NCI-H82 (cell line): ENCODE measurements at regions not wholly inside any gene's neighbourhood (a gene's known extent, or its start where the extent isn't known, plus 50 kb on each side); places are given as distances from the start of the nearest gene placed in this dataset.
A peak's percentile ranks its signal among the peaks of the same experiment; 100 is the strongest.

Source experiments
- DNase-seq: peaks from one replicate; lab custom pipeline; 2025; lab: John Stamatoyannopoulos, UW

DNA sequence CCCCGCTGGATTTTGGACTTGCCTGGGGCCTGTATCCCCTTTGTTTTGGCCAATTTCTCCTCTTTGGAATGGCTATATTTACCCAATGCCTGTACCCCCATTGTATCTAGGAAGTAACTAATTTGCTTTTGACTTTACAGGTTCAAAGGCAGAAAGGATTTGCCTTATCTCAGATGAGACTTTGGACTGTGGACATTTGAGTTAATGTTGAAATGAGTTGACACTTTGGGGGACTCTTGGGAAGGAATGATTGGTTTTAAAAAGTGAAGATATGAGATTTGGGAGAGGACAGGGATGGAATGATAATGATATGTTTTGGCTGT, 1220.3 kb upstream of the CITED2 start:
- DNase-seq: no peak

DNA sequence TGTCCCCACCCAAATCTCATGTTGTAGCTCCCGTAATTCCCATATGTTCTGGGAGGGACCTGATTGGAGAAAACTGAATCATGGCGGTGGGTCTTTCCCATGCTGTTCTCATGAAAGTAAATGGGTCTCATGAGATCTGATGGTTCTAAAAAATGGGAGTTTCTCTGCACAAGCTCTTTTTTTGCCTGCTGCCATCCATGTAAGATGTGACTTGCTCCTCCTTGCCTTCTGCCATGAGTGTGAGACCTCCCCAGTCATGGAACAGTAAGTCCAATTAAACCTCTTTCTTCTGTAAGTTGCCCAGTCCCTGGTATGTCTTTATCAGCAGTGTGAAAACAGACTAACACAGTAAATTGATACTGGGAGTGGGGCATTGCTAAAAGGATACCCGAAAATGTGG, 1218.4 kb upstream of the CITED2 start:
- DNase-seq: no peak

DNA sequence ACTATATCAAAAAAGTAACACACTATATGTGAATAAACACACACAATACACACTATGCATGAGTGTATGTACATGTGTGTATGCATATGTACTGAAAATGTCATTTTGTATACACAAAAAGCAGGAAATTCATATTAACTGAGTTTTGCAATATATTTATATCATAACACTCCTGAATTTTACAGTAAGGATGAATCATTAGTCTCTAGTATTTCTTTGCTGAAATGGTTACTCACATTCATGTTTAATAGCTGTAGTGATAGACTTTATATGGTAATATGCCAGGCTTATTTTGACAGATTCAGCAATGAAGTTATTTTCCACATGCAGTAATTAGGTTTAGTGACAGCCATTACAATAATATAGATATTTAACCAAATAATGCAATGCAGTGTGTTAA, 1216.2 kb upstream of the CITED2 start:
- DNase-seq: no peak

DNA sequence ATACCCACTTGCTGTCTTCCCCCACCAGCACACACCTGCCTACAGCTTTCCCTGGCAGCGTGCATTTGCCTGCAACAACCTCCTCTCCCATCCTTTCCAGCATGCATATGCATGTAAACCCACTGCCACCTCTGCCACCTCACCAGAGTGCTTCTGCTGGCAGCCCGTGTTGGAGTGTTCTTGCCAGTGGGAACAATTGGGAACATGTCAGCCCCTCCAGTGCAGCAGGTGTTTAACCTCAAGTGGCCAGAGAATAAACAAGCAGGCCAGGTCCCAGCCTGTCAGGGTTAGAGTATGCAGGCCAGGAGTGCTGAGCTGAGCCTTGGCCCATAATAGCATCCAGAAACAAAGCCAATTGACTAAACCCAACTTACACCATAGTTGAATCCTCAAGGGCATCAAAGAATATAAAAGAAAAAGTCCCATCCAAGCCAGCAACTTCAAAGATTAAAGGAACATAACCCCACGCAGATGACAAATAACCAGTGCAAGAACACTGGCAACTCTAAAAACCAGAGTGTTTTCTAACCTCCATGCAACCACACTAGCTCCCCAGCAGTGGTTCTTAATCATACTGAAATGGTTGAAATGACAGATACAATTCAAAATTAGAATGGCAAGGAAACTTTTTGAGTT, 1212.1 kb upstream of the CITED2 start:
- DNase-seq: no peak

DNA sequence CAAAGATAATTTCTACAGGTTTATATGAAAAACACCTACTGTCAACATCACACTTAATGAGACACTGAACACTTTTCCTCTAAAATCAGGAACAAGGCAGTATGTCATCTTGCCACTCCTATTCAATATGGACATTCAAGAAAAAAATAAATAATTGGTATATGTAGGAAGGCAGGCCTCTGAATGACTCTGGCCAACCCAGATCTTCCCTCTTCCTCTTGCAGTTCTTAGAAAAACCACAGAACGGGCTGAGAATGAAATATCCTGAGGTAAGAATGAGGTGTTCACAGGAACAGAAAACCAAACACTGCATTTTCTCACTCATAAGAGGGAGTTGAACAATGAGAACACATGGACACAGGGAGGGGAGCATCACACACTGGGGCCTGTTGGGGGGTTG, 1207.2 kb upstream of the CITED2 start:
- no peak for DNase-seq

DNA sequence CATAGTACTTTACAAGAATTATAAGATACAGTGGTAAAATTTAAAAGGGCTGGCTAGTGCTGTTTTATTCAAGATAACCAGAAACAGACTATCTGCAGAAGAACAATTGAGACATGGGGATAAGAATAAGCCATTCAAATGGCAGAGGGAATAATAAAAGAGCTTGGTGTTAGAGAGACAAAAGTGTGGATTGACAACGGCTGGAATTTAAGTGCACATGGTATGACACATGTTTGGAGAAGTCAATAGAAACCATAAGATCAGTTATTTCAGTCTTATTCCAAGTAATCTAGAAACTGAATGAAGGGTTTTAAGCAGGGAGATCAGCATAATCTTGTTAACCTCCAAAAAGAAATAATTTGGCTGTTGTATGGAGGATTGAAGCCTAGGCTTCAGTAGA, 1205.5 kb upstream of the CITED2 start:
- DNase-seq: peak; percentile 15

DNA sequence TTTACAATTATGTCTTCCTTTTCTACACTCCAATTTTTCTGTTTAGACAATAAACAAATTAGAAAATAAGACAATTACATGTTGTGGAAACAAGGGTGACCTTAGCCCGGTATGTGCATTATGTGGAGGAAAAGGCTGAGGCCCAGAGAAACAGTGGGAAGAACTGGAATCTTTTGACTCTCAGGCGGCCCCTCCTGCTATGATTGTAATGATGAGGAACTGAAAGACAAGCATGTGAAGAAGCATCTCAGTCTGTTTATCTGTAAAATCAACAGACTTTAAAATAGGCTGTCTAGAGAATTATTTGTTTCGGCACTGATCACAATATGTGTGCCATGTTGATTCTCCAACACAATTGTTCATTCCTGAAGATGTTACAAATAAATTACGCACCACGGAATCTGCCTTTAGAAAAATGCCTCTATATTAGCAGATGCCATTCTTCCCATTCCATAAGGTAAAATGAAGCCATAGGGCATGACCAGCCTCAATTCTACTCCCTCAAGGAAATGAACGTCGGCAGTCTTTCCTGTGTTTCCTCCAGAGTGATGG, 1201.6 kb upstream of the CITED2 start:
- DNase-seq: no peak

DNA sequence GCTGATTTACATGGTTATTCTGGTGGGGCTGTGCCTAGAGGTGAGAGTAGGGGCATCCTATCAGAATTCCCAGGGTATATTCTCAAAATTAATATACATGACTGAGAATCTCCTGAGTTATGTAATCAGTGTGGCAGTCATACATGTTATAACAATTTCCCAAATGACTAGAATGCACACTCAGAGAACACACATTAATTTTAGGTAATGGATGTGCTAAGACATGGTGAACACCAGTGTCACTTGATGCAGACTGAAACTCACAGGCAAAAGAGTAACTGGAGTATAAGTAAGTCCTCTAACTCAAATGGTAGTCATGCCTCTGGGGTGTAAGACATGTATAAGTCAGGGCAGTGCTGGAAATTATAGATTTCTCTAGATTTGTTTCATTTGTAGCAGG, 1198.4 kb upstream of the CITED2 start:
- DNase-seq: no peak

DNA sequence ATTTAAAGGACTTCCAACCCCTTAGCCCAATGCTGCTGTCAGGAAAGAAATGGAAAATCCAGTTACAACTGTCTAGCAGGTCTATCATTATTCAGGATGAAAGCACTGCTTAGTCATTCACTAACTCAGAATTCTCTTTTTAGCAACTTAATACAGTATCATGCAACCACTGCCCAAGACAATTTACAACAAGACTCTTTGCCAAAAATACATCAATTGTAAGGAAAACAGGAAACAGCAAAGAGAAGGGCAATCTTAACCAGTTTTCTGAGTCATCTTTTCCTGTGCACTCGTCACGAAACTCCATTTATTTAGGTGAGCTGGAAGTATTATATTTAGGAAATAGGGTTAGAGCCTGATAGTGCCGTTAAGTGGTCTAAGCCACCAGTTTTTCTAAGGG, 1197.7 kb upstream of the CITED2 start:
- DNase-seq: no peak

DNA sequence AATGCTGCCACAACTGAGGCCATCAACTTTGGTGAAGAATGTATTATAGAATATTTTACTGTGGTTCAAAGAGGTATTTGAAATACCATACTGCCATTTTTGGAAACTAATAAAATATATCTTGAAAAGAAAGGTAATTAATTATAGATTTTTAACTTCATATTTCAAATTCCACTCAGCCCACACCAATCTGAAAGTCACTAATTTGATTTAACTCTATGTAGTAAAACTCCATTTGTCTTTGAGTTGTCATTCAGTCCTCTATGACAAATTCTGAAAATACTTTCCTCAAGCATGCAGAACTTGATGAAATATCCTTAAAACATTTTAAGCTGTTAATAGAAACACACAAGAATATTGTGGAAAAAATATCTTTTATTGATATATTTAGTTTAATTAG, 1196.7 kb upstream of the CITED2 start:
- DNase-seq: no peak

DNA sequence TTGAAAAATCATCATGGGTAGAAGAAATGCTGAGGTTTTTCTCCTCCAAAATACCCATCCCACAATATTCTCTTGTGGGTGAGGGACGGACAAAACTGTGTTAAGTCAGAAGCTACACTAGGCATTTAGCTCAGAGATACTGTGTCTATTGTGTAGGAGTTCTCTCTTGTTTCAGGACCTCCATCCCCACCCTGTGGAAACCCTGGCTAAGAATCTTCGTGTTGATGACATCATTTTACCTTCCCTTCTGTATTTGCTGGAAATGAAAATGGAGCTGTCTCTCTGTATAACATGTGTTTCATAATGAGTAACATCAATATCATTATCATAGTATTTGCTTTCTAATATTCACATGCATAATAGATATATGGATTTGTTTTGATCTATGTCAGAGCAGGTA, 1193.0 kb upstream of the CITED2 start:
- DNase-seq: no peak

DNA sequence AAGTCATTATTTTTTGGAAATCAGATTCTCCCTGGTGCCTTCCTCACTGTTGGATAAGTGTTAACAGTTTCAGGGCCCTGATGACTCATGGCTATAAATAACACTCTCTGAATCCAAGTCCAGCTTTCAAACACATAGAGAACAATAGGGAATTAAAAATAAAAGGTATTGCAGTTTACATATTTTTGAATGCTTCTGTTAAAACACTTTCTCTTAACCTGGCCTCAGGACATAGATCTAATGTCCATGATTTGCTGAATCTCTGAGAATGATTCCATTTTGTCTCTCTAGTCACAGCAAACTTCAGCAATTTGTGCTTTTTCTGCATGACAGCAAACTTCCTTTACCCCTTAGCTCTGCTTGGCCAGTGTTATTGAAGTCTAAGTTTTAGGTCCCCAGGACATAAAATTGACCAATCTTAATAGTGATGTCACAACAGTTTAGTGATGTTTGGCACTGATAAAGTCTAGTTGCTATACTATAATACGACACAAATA, 1192.4 kb upstream of the CITED2 start:
- no peak for DNase-seq

DNA sequence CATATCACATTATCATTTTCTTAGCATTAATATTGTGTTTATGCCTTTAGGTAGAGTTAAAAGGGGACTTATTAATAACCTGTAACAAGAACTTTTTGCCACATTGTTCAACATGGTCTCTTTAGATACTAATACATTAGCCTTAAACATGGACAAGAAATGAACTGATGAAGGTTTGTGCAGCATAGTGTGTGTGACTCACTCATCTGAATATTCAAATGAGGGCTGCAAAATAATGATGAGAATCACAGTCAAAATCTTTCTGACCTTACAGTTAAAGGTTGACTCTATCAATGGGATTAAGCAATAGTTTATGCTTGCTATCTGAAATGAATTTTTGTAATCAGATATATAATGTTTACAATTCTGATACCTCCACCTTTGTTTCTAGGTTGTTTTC, 1189.3 kb upstream of the CITED2 start:
- DNase-seq: no peak

DNA sequence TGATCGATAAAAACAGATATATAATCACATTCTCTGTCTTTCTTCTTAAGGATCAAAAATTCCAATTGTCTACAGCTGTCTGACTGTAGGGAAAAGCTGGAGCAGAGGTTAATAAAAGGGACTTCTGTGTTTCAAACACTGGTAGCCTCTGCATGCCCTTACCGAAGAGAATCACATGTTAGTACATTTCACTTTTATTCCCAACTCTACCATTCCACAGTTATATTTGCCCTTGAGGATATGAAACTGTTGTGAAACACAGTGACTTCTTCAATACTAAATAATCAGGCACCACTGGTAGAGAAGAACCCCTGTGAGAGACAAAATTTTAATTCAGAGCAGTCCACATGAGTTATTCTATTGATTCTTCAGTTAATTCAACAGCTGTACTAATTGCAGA, 1187.3 kb upstream of the CITED2 start:
- DNase-seq: no peak

DNA sequence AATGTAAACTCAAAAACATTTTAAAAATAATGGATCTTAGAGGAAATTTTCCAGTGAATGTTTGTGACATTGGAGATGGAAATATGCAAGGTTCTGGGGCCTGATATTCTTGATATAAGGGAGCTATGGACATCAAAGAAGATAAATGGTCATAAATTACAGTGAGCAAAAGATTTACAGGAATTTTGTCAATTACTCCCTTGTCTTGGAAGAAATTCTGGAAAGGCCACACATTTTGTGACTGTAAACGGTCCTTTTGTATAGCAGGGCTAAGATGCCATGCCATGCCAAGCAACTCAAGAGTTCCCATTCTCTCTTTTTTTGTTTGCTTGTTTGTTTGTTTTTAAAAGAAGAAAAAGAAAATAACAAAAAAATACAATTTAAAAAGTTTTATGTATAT, 1186.2 kb upstream of the CITED2 start:
- DNase-seq: no peak

DNA sequence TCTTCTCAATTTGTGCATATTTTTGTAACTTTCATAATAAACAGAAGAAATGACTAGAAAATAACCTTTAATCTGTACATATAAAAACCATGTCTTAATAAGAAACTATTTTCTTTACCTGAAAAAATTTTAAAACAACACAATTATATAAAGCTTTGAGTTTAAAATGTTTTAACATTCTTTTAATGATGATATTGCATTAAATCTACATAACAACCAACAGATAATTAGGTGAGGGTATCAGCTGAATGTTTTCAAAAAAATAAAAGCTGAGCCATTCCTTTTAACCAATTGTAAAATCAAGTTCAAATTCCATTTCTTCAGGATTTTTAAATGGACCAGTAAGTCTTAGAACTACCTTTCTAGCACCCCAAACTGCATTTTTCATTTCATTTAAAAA, 1185.0 kb upstream of the CITED2 start:
- DNase-seq: no peak

DNA sequence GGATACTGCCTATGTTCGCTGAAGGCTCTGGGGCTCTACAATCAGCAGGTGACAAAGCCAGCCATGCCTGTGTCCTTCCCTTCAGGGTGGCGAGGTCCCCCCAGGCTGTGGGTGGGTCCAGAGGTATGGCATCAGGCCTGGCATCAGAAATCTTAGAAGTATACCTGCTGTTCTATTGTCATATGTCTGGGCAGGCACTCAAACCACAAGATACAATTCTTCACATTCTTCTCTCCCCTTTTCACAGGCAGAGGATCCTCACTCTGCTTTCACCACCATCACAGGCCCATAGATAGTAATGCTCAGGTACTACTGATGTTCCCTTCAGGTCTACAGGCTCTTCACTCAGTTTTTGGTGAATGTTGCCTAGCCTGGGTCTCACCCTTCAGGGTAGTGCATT, 1180.0 kb upstream of the CITED2 start:
- DNase-seq: no peak

DNA sequence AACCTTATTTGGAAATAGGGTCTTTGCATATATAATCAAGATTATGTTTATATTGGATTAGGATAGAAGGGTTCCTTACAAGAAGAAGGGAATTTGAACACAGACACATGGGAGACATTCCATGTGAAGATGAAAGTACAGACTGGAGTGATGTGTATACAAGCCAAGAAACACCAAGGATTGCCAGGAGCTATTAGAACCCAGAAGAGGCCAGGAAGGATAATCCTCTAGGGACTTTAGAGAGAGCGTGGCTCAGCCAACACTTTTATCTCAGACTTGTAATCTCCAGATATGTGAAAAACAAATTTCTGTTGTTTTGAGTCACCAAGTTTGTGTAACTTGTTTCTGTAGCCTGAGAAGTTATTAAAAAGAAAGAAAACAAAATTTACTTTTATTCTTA, 1173.9 kb upstream of the CITED2 start:
- DNase-seq: no peak

DNA sequence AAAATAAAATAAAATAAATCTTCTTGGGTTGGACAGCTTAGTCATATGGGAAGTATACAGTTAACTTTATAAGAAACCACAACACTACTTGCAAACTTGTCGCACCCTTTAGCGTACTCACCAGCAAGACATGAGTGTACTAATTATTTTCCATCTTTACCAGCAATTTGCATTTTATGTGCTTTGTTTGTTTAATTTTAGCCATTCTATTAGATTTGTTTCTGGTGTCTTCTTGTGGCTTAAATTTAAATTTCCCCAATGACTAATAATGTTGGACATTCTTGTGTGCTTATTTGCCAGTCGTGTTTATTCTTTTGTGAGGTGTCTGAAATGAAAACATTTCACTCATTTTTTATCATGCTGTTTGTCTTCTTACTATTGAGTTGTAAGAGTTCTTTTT, 1172.2 kb upstream of the CITED2 start:
- DNase-seq: no peak

DNA sequence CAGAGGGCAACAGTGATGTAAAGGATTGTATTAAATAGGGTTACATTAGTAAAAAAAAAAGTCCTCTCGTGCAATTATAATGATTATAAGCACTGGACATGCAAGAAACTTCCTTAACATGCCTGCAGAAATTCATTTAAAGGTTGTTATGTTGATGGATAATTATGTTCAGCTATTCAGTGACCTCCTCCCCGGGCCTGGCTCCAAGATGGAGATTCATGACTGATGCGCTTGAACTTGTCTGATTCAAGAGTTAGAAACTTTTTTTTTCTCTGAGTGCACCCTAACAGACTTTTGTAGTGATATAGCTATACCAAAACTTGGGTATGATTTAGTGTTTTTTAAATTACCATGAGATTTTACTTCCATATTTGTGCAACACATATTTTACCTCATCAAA, 1170.0 kb upstream of the CITED2 start:
- DNase-seq: no peak

DNA sequence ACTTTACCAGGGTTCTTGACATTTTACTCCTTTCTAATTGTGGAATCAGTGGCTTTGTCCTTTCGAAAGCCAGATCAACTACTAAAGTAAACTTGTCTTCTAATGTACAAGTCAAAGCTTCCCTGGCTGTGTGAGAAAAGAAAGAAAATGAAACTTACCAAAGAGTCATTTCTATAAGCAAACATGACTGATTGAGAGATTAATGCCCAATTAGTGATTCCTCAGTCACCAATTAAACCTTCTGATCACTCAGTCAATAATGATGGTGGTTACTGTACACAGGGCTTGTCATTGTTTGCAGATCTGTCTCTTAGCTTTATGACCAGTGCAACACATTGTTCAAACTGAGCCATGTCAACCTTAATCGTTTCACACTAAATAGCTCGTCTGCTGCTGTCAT, 1168.4 kb upstream of the CITED2 start:
- DNase-seq: no peak

DNA sequence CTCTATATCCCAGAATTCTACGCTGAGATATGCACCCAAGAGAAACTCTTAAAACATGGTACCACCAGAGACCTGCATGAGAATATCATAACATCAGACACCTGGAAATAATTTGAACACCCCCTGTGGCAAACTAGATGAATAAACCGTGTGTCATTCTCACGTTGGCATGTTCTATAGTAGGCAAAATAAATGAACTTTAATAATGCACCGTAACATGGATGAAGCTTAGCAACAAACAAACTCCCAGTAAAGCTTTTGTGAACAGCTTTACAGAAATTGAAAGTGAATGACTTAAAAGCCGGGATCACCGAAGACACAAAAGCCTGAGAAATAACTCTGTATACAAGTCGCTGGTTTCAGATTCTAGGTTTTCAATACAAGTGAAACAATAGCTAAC, 1166.8 kb upstream of the CITED2 start:
- DNase-seq: no peak

DNA sequence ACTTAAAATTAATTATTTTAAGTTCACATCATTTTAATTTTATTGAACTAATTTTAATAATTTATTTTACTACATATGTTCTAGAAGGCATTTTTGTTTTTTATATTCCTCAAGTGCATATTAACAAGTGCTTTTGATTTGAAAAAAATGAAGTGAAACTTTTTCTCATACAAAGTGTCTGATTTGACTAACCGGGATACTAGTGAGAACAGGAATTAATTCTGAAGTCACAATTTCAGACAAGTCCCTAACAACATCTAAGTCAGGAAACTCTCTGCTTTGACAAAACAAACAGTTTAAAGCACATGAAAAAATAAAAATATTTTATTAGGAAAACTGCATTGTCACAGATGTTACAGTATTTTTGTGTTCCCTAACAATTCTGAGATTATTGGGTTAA, 1166.3 kb upstream of the CITED2 start:
- DNase-seq: no peak

DNA sequence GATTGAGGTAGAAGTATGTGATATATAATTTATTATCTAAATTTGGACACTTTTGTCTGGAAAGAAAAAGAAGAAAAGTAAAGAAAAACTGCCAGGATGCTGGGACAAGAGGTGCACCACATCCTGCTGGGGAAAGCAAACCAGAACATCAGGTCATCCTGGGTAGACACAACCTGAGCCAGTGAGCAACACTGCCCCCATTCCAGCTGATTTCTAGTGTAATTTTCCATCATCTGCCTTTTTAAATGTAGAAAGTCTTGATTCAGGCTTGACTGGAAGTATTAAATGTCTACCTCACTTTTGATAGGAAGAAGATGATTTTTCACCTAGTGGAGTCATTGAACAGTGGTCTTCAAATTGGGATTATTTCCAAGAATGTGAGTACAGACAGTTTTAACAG, 1164.5 kb upstream of the CITED2 start:
- no peak for DNase-seq
